ENCODE measurements at regions not wholly inside any gene's neighbourhood (a gene's known extent, or its start where the extent isn't known, plus 50 kb on each side); places are given as distances from the start of the nearest gene placed in this dataset.

GRCh38 chr1:203926025-203926540 is 64.7 kb downstream of the SNRPE start:
- DNase-seq: no peak

- DNase-seq: no peak
These were observed 68.4 kb downstream of the SNRPE start for GRCh38 chr1:203929741-203930309.

DNA sequence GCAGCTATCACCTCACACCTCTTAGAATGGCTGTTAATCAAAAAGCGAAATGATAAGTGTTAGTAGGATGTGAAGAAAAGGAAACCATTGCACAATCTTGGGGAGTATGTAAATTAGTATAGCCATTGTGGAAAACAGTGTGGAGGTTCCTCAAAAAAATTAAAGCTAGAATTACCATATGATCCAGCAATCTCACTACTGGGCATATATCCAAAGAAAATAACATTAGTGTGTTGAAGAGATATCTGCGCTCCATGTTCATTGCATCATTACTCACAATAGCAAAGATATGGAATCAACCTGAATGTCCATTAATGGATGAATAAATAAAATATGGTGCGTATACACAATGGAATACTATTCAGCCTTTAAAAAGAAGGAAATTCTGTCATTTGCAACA is 68.9 kb downstream of the SNRPE start:
- no peak for DNase-seq

- no peak for DNase-seq
These were observed 70.6 kb downstream of the SNRPE start for GRCh38 chr1:203931953-203932352.

GRCh38 chr1:203932556-203932955 is 71.2 kb downstream of the SNRPE start:
- DNase-seq: no peak

- DNase-seq: no peak
These were observed 72.6 kb downstream of the SNRPE start for GRCh38 chr1:203934027-203934426.

DNA sequence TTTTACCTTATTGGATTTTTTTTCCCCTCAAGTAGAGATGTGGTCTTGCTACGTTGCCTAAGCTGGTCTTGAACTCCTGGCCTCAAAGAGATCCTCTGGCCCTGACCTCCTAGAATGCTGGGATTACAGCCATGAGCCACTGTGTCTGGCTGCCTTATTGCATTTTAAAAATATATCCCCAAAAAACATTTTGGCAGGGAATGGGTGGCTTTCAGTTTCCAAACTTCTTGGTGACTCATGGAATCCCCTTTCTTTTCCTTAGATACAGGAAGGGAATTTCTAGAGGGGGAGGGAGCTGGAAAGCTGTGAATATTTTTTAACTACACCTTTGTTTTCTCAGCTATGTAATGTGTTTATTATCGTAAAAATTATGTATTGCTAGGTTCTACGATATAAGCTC is 73.3 kb downstream of the SNRPE start:
- no peak for DNase-seq

GRCh38 chr1:203935321-203935720 is 73.9 kb downstream of the SNRPE start:
- DNase-seq: no peak

GRCh38 chr1:203937678-203938330 is 76.4 kb downstream of the SNRPE start:
- no peak for DNase-seq

GRCh38 chr1:203944651-203945404 is 83.4 kb downstream of the SNRPE start:
- no peak for DNase-seq

DNA sequence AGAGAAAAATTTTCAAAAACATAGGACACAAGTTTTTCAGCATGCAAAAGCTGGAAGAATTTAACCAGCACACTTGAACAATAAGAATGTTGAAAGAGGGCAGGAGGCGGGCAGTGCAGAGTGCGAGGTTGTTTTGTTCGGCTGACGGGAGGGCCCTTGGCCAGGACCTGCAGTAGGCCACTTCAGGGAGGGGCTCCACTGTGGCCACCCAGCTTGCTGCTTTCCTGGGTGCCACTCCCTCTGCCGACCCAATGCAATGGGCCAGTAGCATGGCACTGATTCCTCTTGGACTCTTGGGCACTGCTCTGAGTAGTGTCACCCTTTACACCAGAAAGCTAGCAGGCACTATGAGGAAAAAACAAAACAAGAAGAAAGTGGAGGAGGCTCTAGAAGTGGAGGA is 92.9 kb downstream of the SNRPE start:
- DNase-seq: no peak

GRCh38 chr1:203954788-203955552 is 93.6 kb downstream of the SNRPE start:
- DNase-seq: no peak

GRCh38 chr1:203968761-203969160 is 104.2 kb upstream of the SOX13 start:
- DNase-seq: no peak

GRCh38 chr1:203969846-203970245 is 103.1 kb upstream of the SOX13 start:
- DNase-seq: no peak

GRCh38 chr1:203985044-203985443 is 87.9 kb upstream of the SOX13 start:
- DNase-seq: no peak

DNA sequence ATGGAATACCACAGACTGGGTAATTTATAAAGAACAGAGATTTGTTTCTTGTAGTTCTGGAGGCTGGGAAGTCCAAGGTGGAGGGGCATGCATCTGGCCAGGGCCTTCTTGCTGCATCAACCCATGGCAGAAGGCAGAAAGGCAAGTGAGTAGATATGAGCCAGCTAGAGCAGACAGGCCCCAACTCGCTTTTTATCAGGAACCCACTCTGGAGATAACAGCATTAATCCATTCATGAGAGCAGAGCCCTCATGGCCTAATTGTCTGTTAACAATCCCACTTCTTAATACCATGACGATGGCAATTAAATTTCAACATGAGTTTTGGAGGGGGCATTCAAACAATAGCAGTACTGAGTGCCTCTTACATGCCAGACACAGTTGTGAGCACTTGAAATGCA is 87.2 kb upstream of the SOX13 start:
- DNase-seq: no peak

DNA sequence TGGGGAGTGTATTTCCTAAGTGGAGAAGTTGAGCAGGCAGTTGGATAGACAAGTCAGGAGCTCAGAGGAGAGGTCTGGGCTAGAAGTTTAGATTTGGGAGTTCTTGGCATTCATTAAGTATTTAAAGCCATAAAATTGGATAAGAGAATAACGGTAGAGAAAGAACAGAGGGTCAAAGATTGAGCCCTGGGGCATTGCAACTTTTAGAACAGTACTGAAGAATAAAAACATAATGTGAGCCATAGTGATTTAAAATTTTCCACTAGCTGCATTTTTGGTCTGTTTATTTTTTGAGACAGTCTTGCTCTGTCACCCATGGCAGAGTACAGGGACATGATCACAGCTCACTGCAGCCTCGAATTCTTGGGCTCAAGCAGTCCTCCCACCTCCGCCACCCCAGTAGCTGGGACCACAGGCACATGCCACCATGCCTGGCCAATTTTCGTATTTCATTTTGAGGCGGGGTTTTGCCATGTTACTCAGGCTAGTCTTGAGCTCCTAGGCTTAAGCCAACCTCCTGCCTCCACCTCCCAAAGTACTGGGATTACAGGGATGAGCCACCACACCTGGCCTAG is 85.9 kb upstream of the SOX13 start:
- no peak for DNase-seq

- no peak for DNase-seq
These were observed 82.8 kb upstream of the SOX13 start for GRCh38 chr1:203990118-203990517.

DNA sequence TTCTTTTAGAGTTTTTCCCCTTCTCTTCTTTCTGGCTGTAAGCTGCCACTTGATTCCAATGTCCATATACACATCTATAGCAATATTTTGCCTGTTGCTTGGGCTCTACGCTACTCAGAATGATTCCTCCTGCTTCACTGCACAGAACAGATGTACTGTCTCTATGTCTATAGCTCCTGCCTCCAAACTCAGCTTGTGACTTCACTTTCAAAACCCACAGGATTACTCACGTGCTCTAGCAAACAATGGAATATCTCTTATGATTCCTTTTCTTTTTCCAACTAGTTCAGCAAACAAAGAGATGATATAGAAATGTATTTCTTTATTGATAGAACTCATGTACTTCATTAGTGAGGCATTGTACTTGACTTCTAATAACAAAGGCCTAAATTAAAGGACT is 80.5 kb upstream of the SOX13 start:
- peak; percentile 5 for DNase-seq

GRCh38 chr1:203993256-203993655 is 79.7 kb upstream of the SOX13 start:
- no peak for DNase-seq

DNA sequence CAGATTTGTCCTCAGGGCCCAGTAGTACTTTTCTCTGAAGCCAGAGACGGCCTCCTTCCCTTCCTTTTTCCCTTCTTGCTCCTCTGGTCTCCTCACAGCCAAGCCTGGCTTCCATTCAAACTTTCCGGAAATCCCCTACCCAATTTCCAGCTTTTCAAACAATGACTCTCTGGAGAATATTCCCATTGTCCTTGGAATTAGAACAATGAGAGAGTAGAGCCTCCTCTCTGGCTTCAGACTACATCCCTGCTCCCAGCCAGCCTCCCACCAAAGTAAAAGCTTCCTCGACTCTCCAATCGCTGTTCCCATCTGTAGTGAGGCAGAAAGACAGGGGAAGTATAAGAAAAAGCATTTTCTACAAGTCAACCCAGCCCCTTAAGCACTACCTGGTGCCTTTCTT is 77.7 kb upstream of the SOX13 start:
- peak; percentile 61 for DNase-seq

- no peak for DNase-seq
These were observed 76.8 kb upstream of the SOX13 start for GRCh38 chr1:203996126-203996525.

Data from muscle of arm (tissue), 1 donor.